Uterus (tissue), 3 donors: ENCODE measurements at regions not wholly inside any gene's neighbourhood (a gene's known extent, or its start where the extent isn't known, plus 50 kb on each side); places are given as distances from the start of the nearest gene placed in this dataset.
"Not testable (repeated sequence)": the region's sequence is repeated elsewhere in the genome, so short reads cannot be mapped to it uniquely, and the experiment has no call there.

Experiments
- DNase-seq, 2 donors: peaks; one replicate each; pipeline ENCODE4 v3.0.0-alpha.2; 2019 to 2020
- H3K27ac ChIP-seq, 2 donors: fragments of 200-600 bp; sonication (generic); 1 replicate in 1 of 2; 2 replicates in 1 of 2; pipeline ENCODE4 v1.5.1; 2016 to 2018
- H3K27me3 ChIP-seq, 2 donors: fragments of 200-600 bp; sonication (generic); one replicate each; pipeline ENCODE4 v1.5.1; 2018 to 2019; ENCODE audit warnings: control low read depth in 1 of 2
- H3K36me3 ChIP-seq, 2 donors: fragments of 200-600 bp; sonication (generic); one replicate each; pipeline ENCODE4 v1.5.1; 2019; ENCODE audit warnings: control low read depth in 1 of 2
- H3K4me1 ChIP-seq, 2 donors: fragments of 200-600 bp; sonication (generic); one replicate each; pipeline ENCODE4 v1.5.1; 2018 to 2019; ENCODE audit warnings: control low read depth in 1 of 2
- H3K4me3 ChIP-seq, 2 donors: fragments of 200-600 bp; sonication (generic); 1 replicate in 1 of 2; 2 replicates in 1 of 2; pipeline ENCODE4 v1.5.1; 2018 to 2019; ENCODE audit warnings: mild to moderate bottlenecking in 1 of 2
- H3K9me3 ChIP-seq, 2 donors: fragments of 200-600 bp; sonication (generic); one replicate each; pipeline ENCODE4 v1.5.1; 2019; ENCODE audit warnings: control low read depth in 1 of 2
- CTCF ChIP-seq, 4 experiments: fragments of 200-600 bp in 2 of 4; fragments of 450-650 bp in 2 of 4; sonication (generic) in 2 of 4; IDR thresholded peaks; one replicate each; pipeline ENCODE4 v1.5.1; 2016 to 2019; ENCODE audit warnings: antibody characterized with exemption in 4 of 4, mild to moderate bottlenecking in 2 of 4, moderate library complexity in 1 of 4
- POLR2A ChIP-seq, 2 donors: fragments of 450-650 bp; IDR thresholded peaks; one replicate each; pipeline ENCODE4 v1.6.1; 2016; ENCODE audit warnings: antibody characterized with exemption in 2 of 2, mild to moderate bottlenecking in 1 of 2, moderate library complexity in 1 of 2
- intact Hi-C: fragments of 100-400 bp; cut with DNase I; formaldehyde crosslinking; loops from one replicate; pipeline ENCODE4 v1.15.1; 2023; ENCODE audit warnings: low total_unique reads
- donor health status: DM: yes; HTN: yes; CAD: no.

GRCh38 chr20:52034581-52034980, 157.0 kb downstream of the ZFP64 start:
- no peak overlapping the region for H3K27ac ChIP-seq
- H3K27me3 ChIP-seq: no peaks in the 10 kb centered on the region
- TF ChIP-seq POLR2A (IDR thresholded peaks at IDR 0.05) (no peak), CTCF (IDR thresholded peaks at IDR 0.05) (no peak)
- no peaks in the 10 kb centered on the region for H3K36me3 ChIP-seq
- no peaks in the 10 kb centered on the region for H3K9me3 ChIP-seq
- H3K4me1 ChIP-seq: no peaks in the 10 kb centered on the region
- intact Hi-C loops: no loop called here
- DNase-seq: no peak
- H3K4me3 ChIP-seq: no peak overlapping the region

- intact Hi-C loops: no loop called here
- no peaks in the 10 kb centered on the region for H3K36me3 ChIP-seq
- no peaks in the 10 kb centered on the region for H3K9me3 ChIP-seq
- no peak overlapping the region for H3K27ac ChIP-seq
- H3K4me3 ChIP-seq: no peak overlapping the region
- TF ChIP-seq POLR2A (IDR thresholded peaks at IDR 0.05) (no peak), CTCF (IDR thresholded peaks at IDR 0.05) (no peak)
- H3K27me3 ChIP-seq: no peaks in the 10 kb centered on the region
- DNase-seq: no peak
- no peaks in the 10 kb centered on the region for H3K4me1 ChIP-seq
Measured at GRCh38 chr20:52033313-52033712, 158.3 kb downstream of the ZFP64 start.

GRCh38 chr20:52032304-52032683, 159.3 kb downstream of the ZFP64 start:
- H3K27me3 ChIP-seq, H3K36me3 ChIP-seq, H3K9me3 ChIP-seq, H3K4me1 ChIP-seq, DNase-seq, intact Hi-C loops, H3K4me3 ChIP-seq: not testable (repeated sequence)
- peak overlapping the region; percentile 30 to 63 for H3K27ac ChIP-seq

GRCh38 chr20:52031563-52032303, 159.8 kb downstream of the ZFP64 start:
- H3K27ac ChIP-seq: peak overlapping the region; percentile 30 to 63
- no peak overlapping the region for H3K4me3 ChIP-seq
- intact Hi-C loops: no loop called here
- no peaks in the 10 kb centered on the region for H3K9me3 ChIP-seq
- DNase-seq: peak in 1 of 2 donors; percentile 18
- TF ChIP-seq POLR2A (IDR thresholded peaks at IDR 0.05) (no peak), CTCF (IDR thresholded peaks at IDR 0.05) (no peak)
- no peaks in the 10 kb centered on the region for H3K4me1 ChIP-seq
- H3K27me3 ChIP-seq: no peaks in the 10 kb centered on the region
- no peaks in the 10 kb centered on the region for H3K36me3 ChIP-seq

- TF ChIP-seq CTCF (IDR thresholded peaks at IDR 0.05) (no peak), POLR2A (IDR thresholded peaks at IDR 0.05) (no peak)
- Histone ChIP-seq H3K36me3 (no peaks in the 10 kb centered on the region), H3K27ac (peak overlapping the region in 1 of 2 donors; percentile 63), H3K4me1 (no peaks in the 10 kb centered on the region), H3K9me3 (no peaks in the 10 kb centered on the region), H3K4me3 (no peak overlapping the region), H3K27me3 (no peaks in the 10 kb centered on the region)
- intact Hi-C loops: no loop called here
- no peak for DNase-seq
Measured at GRCh38 chr20:52031206-52031562, 160.4 kb downstream of the ZFP64 start.

- intact Hi-C loops, H3K27me3 ChIP-seq, DNase-seq, H3K9me3 ChIP-seq, H3K4me1 ChIP-seq, H3K4me3 ChIP-seq, H3K27ac ChIP-seq, H3K36me3 ChIP-seq: not testable (repeated sequence)
Measured at GRCh38 chr20:52029129-52029528, 162.4 kb downstream of the ZFP64 start.
